ENCODE measurements at regions not wholly inside any gene's neighbourhood (a gene's known extent, or its start where the extent isn't known, plus 50 kb on each side); places are given as distances from the start of the nearest gene placed in this dataset.

GRCh38 chr3:157647820-157648219 is 144.6 kb upstream of the VEPH1 start:
- TF ChIP-seq NFIC (IDR thresholded peaks at IDR 0.05) (no peak), REST (IDR thresholded peaks at IDR 0.05; ENCODE audit: low read depth) (no peak), EGR1 (IDR thresholded peaks at IDR 0.05) (no peak), MAX (IDR thresholded peaks at IDR 0.05) (no peak), TEAD4 (IDR thresholded peaks at IDR 0.05) (no peak), EP300 (IDR thresholded peaks at IDR 0.05; ENCODE audit: borderline replicate concordance) (no peak)
